A673 (cell line): ENCODE measurements at regions not wholly inside any gene's neighbourhood (a gene's known extent, or its start where the extent isn't known, plus 50 kb on each side); places are given as distances from the start of the nearest gene placed in this dataset.

ENCODE experiments used
- CTCF ChIP-seq: fragments of 300-800, 200-600 bp; sonication (generic); conservative IDR thresholded peaks from 2 replicates; pipeline ENCODE4 v1.5.1; 2017; ENCODE audit warnings: low read depth, mild to moderate bottlenecking, antibody characterized with exemption, low read length, moderate library complexity, mixed read lengths
- EZH2 ChIP-seq: fragments of 200-600 bp; sonication (generic); IDR thresholded peaks from 2 replicates; pipeline ENCODE4 v1.6.1; 2017; ENCODE audit warnings: borderline replicate concordance, low read depth, mild to moderate bottlenecking, mixed read lengths, antibody characterized with exemption, low read length; ENCODE audit not compliant: poor library complexity, severe bottlenecking

DNA sequence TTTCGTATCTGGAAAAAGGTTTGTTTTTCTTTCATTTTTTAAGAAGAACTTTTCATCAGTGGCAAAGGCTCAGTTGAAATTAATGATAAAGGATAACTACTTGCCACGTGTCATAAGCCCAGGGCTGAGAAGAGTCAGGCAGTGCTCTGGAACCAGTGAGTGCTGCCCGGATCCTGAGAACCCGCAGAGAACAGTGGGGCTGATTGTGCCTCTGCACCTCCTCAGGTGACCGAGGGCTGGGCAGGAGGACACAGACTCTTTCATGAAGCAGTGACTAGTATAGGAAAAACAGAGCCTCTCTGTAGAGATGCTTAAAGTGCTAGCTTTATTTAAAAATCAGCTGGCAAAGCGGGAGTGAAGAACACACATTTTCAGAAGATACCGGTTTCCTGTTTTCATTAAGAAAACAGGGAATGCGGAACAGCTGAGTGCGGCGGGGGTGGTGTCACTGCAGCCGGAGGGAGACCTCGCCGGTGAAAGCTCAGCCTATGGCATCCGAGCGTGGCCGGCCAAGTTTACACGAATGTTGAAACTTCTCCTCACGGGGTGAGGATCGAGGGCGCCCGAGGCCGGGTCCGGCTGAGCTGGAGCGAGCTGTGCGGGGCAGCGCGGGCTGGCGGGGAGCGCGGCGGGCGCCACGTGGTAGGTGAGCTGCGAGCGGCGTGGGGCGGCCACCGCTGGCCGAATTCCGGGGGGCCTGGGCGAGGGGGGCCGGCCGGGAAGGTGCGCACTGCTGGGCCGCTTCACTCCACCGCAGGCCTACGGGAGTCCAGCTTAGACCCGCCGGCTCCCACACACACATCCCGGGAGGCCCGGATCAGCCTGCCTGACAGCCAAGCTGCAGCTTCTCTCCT lies 134.7 kb upstream of the DMRT1 start:
- TF ChIP-seq CTCF = no peak
- no peak for TF ChIP-seq EZH2
